Panc1 (cell line): ENCODE measurements at regions not wholly inside any gene's neighbourhood (a gene's known extent, or its start where the extent isn't known, plus 50 kb on each side); places are given as distances from the start of the nearest gene placed in this dataset.

Experiments used
- SIN3A ChIP-seq: IDR thresholded peaks from 2 replicates; pipeline ENCODE4 v1.6.1; 2012; ENCODE audit warnings: low read depth, mild to moderate bottlenecking, low read length, moderate library complexity, borderline replicate concordance; ENCODE audit not compliant: insufficient read depth
- TF ChIP-seq, protein P1 (sequence below): fragments of 450-650 bp; IDR thresholded peaks from 2 replicates; pipeline ENCODE4 v1.5.1; 2017; ENCODE audit warnings: mild to moderate bottlenecking
- TF ChIP-seq, protein P2 (sequence below), 2 experiments: IDR thresholded peaks; 2 replicates each; pipeline ENCODE4 v1.6.1; 2011 to 2012; ENCODE audit warnings: low read depth in 2 of 2, control low read depth in 1 of 2, low read length in 1 of 2, mild to moderate bottlenecking in 1 of 2, moderate library complexity in 1 of 2; ENCODE audit not compliant: insufficient read depth in 1 of 2

- TF ChIP-seq, protein P1, sequence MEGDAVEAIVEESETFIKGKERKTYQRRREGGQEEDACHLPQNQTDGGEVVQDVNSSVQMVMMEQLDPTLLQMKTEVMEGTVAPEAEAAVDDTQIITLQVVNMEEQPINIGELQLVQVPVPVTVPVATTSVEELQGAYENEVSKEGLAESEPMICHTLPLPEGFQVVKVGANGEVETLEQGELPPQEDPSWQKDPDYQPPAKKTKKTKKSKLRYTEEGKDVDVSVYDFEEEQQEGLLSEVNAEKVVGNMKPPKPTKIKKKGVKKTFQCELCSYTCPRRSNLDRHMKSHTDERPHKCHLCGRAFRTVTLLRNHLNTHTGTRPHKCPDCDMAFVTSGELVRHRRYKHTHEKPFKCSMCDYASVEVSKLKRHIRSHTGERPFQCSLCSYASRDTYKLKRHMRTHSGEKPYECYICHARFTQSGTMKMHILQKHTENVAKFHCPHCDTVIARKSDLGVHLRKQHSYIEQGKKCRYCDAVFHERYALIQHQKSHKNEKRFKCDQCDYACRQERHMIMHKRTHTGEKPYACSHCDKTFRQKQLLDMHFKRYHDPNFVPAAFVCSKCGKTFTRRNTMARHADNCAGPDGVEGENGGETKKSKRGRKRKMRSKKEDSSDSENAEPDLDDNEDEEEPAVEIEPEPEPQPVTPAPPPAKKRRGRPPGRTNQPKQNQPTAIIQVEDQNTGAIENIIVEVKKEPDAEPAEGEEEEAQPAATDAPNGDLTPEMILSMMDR = no peak
- TF ChIP-seq SIN3A = no peak
- TF ChIP-seq, protein P2, sequence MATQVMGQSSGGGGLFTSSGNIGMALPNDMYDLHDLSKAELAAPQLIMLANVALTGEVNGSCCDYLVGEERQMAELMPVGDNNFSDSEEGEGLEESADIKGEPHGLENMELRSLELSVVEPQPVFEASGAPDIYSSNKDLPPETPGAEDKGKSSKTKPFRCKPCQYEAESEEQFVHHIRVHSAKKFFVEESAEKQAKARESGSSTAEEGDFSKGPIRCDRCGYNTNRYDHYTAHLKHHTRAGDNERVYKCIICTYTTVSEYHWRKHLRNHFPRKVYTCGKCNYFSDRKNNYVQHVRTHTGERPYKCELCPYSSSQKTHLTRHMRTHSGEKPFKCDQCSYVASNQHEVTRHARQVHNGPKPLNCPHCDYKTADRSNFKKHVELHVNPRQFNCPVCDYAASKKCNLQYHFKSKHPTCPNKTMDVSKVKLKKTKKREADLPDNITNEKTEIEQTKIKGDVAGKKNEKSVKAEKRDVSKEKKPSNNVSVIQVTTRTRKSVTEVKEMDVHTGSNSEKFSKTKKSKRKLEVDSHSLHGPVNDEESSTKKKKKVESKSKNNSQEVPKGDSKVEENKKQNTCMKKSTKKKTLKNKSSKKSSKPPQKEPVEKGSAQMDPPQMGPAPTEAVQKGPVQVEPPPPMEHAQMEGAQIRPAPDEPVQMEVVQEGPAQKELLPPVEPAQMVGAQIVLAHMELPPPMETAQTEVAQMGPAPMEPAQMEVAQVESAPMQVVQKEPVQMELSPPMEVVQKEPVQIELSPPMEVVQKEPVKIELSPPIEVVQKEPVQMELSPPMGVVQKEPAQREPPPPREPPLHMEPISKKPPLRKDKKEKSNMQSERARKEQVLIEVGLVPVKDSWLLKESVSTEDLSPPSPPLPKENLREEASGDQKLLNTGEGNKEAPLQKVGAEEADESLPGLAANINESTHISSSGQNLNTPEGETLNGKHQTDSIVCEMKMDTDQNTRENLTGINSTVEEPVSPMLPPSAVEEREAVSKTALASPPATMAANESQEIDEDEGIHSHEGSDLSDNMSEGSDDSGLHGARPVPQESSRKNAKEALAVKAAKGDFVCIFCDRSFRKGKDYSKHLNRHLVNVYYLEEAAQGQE (IDR thresholded peaks at IDR 0.05; ENCODE audit: insufficient read depth in 1 of 2, low read depth in 2 of 2, low read length in 1 of 2) = no peak
Observed at GRCh38 chr5:114686356-114686755, 324.5 kb downstream of the KCNN2 start.
